Retinal pigment epithelial cell (primary cell): ENCODE measurements at regions not wholly inside any gene's neighbourhood (a gene's known extent, or its start where the extent isn't known, plus 50 kb on each side); places are given as distances from the start of the nearest gene placed in this dataset.
"Not testable (repeated sequence)": the region's sequence is repeated elsewhere in the genome, so short reads cannot be mapped to it uniquely, and the experiment has no call there.

Experiments
- DNase-seq: peaks from one replicate; pipeline ENCODE4 v3.0.0-alpha.2; 2010; ENCODE audit warnings: low read depth
- H3K4me3 ChIP-seq: 2 replicates; pipeline ENCODE4 v1.5.1; 2011; ENCODE audit warnings: mild to moderate bottlenecking, low read length, control low read depth, moderate library complexity
- TF ChIP-seq, protein P1 (sequence below): conservative IDR thresholded peaks from 2 replicates; pipeline ENCODE4 v1.5.1; 2011; ENCODE audit warnings: low read depth, low read length, control low read depth, inconsistent platforms

DNA sequence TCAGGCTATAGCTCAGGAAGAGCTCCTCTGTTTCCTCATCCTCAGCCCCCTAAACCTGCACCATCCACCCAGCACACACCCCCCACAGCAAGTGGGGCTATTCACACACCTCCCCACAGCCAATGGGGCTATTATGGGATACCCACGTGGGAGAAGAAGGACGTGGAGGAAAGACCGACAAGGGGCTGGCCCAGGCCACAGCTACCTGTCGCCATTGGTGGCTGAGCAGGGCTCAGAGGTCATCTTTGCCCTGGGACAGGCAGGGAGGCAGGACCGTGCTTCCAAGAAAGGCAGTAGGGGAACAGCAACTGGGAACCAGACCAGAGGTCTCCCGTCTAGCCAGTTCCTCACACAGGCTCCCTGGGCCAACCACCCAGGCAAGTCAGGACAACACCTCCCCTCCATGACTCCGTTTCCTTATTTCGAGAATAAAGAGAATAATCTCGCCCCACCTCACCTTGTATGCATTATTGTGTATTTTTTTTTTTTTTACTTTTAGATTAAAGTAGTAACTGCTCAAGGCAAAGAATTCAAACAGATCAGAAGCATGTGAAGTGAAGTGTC lies 92.3 kb upstream of the TARDBP start:
- TF ChIP-seq, protein P1, sequence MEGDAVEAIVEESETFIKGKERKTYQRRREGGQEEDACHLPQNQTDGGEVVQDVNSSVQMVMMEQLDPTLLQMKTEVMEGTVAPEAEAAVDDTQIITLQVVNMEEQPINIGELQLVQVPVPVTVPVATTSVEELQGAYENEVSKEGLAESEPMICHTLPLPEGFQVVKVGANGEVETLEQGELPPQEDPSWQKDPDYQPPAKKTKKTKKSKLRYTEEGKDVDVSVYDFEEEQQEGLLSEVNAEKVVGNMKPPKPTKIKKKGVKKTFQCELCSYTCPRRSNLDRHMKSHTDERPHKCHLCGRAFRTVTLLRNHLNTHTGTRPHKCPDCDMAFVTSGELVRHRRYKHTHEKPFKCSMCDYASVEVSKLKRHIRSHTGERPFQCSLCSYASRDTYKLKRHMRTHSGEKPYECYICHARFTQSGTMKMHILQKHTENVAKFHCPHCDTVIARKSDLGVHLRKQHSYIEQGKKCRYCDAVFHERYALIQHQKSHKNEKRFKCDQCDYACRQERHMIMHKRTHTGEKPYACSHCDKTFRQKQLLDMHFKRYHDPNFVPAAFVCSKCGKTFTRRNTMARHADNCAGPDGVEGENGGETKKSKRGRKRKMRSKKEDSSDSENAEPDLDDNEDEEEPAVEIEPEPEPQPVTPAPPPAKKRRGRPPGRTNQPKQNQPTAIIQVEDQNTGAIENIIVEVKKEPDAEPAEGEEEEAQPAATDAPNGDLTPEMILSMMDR: no peak
- H3K4me3 ChIP-seq: no peak overlapping the region
- no peak for DNase-seq

DNA sequence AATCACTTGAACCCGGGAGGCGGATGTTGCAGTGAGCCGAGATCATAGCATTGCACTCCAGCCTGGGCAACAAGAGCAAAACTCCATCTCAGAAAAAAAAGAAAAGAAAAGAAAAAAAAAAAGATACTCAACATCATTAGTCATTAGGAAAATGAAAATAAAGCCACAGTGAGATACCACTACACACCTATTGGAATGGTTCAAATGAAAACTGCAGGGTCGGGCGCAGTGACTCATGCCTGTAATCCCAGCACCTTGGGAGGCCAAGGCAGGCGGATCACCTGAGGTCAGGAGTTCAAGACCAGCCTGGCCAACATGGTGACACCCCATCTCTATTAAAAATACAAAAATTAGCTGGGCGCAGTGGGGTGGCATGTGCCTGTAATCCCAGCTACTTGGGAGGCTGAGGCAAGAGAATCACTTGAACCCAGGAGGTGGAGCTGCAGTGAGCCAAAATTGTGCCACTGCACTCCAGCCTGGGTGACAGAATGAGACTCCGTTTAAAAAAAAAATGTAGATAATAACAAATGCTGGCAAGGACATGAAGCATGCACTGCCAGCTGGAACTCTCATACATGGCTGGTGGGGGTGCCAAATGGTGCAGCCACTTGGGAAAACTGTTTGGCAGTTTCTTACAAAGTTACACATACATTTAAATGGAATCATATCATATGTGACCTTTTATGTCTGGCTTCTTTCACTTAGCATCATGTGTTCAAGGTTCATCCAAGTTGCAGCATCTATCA lies 90.0 kb upstream of the TARDBP start:
- H3K4me3 ChIP-seq, DNase-seq: not testable (repeated sequence)

DNA sequence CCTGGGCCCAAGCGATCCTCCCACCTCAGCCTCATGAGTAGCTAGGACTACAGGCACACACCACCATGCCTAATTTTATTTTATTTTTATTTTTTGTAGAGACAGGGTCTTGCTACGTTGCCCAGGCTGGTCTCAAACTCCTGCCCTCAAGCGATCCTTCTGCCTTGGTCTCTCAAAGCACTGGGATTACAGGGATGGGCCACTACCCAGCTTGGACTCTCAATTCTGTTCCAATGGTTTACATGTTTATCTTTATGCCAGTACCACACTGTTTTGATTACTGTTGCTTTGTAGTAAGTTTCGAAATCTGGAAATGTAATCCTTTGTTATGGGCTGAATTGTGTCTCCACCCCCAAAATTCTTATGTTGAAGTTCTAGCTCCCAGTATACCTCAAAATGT lies 88.4 kb upstream of the TARDBP start:
- TF ChIP-seq, protein P1: no peak
- no peak for DNase-seq
- no peak overlapping the region for H3K4me3 ChIP-seq

DNA sequence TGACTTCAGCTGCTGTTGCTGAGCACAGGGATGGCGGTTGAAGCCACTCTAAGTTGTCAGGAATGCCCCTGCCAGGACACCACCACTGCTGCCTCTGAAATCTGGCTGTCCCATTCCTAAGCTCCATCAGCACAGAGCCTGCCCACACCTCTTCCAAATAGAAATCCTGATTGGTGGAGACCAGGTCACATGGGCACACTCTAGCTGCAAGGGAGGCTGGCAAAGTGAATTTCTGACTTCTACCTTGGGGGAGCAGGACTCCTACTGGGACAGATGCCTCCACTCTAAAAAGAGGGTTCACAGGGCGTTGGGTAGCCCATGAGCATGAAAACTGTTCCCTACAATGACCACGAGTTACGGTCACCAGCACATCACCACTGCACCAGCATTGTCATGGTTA lies 83.8 kb upstream of the TARDBP start:
- no peak overlapping the region for H3K4me3 ChIP-seq
- no peak for DNase-seq
- TF ChIP-seq, protein P1: no peak

DNA sequence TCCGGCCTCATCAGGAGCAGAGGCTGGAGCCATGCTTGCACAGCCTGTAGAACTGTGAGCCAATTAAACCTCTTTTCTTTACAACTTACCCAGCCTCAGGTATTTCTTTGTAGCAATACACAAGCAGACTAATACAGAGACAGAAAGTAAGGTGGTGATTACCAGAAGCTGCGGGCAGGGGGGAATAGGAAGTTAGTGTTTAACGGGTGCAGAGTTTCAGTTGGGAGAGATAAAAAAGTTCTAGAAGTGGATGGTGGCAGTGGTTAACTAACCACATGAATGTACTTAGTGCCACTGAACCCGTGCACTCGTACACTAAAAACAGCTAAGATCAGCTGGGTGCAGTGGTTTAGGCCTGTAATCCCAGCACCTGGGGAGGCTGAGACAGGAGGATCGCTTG lies 80.4 kb upstream of the TARDBP start:
- DNase-seq: no peak
- TF ChIP-seq, protein P1: no peak

DNA sequence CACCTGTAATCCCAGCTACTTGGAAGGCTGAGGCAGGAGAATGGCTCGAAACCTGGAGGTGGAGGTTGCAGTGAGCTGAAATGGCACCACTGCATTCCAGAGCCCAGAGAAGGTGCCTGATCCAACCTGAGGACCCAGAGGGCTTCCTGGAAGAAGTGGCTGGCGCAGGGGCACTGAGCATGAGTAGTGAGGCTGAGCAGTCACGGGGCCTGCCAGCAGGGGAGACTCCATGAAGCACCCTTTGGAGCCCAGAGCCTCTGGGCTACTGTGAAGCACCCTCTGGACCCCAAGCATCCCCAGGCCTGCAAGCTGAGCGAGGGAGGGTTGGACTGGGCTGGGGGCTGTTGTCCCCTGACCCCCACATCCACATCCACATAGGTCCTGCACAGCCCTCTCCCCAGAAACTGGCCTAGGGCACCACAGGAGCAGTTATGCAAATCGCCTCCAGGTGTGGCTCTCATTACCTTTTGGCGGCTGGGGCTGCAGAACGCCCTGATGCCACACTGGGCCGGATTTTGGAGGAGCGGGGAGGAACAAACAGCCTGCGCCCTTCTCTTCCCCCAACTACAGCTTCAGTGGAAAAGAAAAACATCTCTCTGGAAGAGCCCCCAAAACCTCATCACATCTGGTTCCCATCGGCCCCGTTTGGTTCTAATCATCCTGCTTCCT lies 78.2 kb upstream of the TARDBP start:
- H3K4me3 ChIP-seq: no peak overlapping the region
- TF ChIP-seq, protein P1: no peak
- DNase-seq: no peak

More for the DNA sequence above, 80.4 kb upstream of the TARDBP start:
- H3K4me3 ChIP-seq: no peak overlapping the region

DNA sequence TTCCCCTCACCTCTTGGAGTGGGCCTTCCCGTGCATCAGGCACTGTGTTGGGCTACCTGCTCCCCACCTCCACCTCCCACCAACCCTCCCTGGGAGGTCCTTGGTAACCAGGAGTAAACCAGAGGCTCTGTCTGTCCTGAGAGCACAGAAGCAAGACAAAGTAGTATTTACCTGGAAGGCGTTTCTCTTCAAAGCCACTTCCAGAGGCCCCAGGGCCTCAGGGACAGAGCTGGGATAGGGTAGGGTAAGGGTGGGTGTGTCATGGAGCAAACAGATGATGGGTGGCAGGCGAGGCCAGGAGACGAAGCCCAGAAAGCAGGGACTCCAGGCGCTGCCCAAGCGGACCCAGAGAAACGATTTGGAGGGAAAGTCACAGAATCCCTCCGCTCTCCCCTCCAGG lies 77.2 kb upstream of the TARDBP start:
- TF ChIP-seq, protein P1: no peak

More for the DNA sequence above, 77.2 kb upstream of the TARDBP start:
- no peak overlapping the region for H3K4me3 ChIP-seq
- no peak for DNase-seq
